ENCODE measurements at regions not wholly inside any gene's neighbourhood (a gene's known extent, or its start where the extent isn't known, plus 50 kb on each side); places are given as distances from the start of the nearest gene placed in this dataset.
A peak's percentile ranks its signal among the peaks of the same experiment; 100 is the strongest.

GRCh38 chr4:163665521-163666331, 171.2 kb downstream of the TMA16 start:
- Histone ChIP-seq H3K9me3 (no peaks in the 10 kb centered on the region), H3K4me1 (no peaks in the 10 kb centered on the region), H3K4me3 (no peak overlapping the region), H3K27ac (peak overlapping the region in 2 of 4 donors; percentile 58 to 59), H3K36me3 (no peaks in the 10 kb centered on the region), H3K27me3 (no peaks in the 10 kb centered on the region)
- intact Hi-C loops (cut with DNase I) = no loop called here
- 62 to 69% methylated on average over 9 of the region's 9 CpGs for WGBS, 2 donors
- no peak for DNase-seq
- TF ChIP-seq POLR2A (IDR thresholded peaks at IDR 0.05) = no peak
- TF ChIP-seq, protein P1, sequence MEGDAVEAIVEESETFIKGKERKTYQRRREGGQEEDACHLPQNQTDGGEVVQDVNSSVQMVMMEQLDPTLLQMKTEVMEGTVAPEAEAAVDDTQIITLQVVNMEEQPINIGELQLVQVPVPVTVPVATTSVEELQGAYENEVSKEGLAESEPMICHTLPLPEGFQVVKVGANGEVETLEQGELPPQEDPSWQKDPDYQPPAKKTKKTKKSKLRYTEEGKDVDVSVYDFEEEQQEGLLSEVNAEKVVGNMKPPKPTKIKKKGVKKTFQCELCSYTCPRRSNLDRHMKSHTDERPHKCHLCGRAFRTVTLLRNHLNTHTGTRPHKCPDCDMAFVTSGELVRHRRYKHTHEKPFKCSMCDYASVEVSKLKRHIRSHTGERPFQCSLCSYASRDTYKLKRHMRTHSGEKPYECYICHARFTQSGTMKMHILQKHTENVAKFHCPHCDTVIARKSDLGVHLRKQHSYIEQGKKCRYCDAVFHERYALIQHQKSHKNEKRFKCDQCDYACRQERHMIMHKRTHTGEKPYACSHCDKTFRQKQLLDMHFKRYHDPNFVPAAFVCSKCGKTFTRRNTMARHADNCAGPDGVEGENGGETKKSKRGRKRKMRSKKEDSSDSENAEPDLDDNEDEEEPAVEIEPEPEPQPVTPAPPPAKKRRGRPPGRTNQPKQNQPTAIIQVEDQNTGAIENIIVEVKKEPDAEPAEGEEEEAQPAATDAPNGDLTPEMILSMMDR (IDR thresholded peaks at IDR 0.05) = no peak

DNA sequence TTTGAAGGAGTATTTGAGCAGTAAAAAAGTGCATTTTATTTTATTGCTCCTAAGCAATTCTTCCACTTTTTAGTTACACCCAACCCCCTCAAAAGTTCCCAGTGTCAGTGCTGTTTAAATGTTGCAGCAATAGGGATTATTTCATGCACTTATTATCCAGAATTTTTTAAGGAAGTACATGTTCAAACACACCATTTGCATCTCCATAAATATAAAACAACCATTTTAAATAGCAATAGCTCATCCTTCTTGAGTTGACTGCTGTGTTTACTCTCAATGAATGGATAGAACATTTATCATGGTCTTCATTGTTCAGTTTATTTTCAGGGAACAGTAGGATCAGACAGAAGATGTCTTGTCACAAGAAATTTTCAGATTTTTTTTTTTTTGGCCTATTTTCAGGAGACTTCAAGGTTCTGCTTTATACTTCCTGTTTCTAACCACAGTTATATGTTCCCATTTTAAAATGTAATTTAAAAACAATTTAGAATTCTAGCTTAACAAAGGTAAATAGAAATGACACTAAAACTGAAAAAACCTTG, 171.9 kb downstream of the TMA16 start:
- H3K4me3 ChIP-seq = no peak overlapping the region
- H3K27ac ChIP-seq = peak overlapping the region in 1 of 4 donors; percentile 58
- no peaks in the 10 kb centered on the region for H3K4me1 ChIP-seq
- H3K27me3 ChIP-seq = no peaks in the 10 kb centered on the region
- TF ChIP-seq, protein P1 (IDR thresholded peaks at IDR 0.05) = no peak
- TF ChIP-seq POLR2A (IDR thresholded peaks at IDR 0.05) = no peak
- no peak for DNase-seq
- no peaks in the 10 kb centered on the region for H3K36me3 ChIP-seq
- intact Hi-C loops (cut with DNase I) = no loop called here
- no peaks in the 10 kb centered on the region for H3K9me3 ChIP-seq

- Histone ChIP-seq H3K4me3 (no peak overlapping the region), H3K27me3 (no peaks in the 10 kb centered on the region), H3K9me3 (no peaks in the 10 kb centered on the region), H3K36me3 (no peaks in the 10 kb centered on the region), H3K4me1 (no peaks in the 10 kb centered on the region), H3K27ac (no peak overlapping the region)
- TF ChIP-seq POLR2A (IDR thresholded peaks at IDR 0.05) = no peak
- TF ChIP-seq, protein P1 (IDR thresholded peaks at IDR 0.05) = no peak
- WGBS, 2 donors = 73 to 78% methylated on average over 3 of the region's 3 CpGs
- DNase-seq = no peak
- intact Hi-C loops (cut with DNase I) = no loop called here
These were observed 178.3 kb downstream of the TMA16 start for GRCh38 chr4:163672751-163673150.

DNA sequence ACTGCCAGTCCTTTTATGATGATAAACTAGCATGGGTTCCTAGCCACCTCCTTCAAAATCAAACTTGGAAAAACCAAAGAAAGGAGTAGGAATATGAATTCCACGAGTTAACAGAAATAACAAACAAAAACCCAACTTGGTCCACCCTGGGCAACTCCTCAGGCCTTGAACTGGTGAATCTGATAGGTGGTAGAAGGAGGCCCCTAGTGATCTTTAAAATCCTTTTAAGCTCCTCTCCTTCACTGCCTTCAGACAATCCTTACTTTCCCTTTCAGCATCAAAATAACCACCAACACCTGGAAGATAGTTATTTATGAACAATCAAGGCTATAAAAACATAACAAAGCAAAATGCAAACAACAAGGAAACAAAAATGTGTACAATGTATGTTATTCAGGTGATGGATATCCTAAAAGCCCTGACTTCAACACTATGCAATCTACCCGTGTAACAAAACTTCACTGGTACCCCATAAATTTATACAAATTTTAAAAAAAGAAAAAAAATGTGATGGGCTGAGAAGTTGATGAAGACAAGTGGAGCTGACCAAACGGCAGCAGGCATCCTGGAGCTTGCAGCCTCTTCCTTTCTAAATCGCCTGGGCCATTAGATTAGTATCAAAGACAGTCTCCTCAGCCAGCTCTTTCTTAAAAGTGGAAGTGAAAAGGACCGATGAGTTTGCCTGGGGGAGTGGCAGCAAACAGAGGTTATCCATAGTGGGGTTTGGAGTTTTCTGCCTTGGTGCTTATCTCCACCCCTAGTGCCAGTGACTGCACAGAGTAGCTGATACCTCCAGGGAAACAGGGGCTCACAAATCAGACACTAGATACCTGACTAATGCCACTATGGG, 179.6 kb downstream of the TMA16 start:
- H3K4me3 ChIP-seq = no peak overlapping the region
- H3K9me3 ChIP-seq = no peaks in the 10 kb centered on the region
- H3K27ac ChIP-seq = no peak overlapping the region
- intact Hi-C loops (cut with DNase I) = no loop called here
- no peak for DNase-seq
- H3K4me1 ChIP-seq = no peaks in the 10 kb centered on the region
- TF ChIP-seq, protein P1 (IDR thresholded peaks at IDR 0.05) = no peak
- no peak for TF ChIP-seq POLR2A (IDR thresholded peaks at IDR 0.05)
- 38 to 46% methylated on average over 5 of the region's 5 CpGs for WGBS, 2 donors
- no peaks in the 10 kb centered on the region for H3K36me3 ChIP-seq
- H3K27me3 ChIP-seq = no peaks in the 10 kb centered on the region

- DNase-seq = no peak
- TF ChIP-seq, protein P1 (IDR thresholded peaks at IDR 0.05) = no peak
- TF ChIP-seq POLR2A (IDR thresholded peaks at IDR 0.05) = no peak
- no peaks in the 10 kb centered on the region for H3K4me1 ChIP-seq
- H3K4me3 ChIP-seq = no peak overlapping the region
- no peaks in the 10 kb centered on the region for H3K36me3 ChIP-seq
- 51 to 66% methylated on average over 5 of the region's 5 CpGs for WGBS, 2 donors
- intact Hi-C loops (cut with DNase I) = no loop called here
- H3K27ac ChIP-seq = no peak overlapping the region
- no peaks in the 10 kb centered on the region for H3K9me3 ChIP-seq
- no peaks in the 10 kb centered on the region for H3K27me3 ChIP-seq
These were observed 184.7 kb downstream of the TMA16 start for GRCh38 chr4:163679189-163679588.
